C4-2B (cell line): ENCODE measurements at regions not wholly inside any gene's neighbourhood (a gene's known extent, or its start where the extent isn't known, plus 50 kb on each side); places are given as distances from the start of the nearest gene placed in this dataset.

Experiments used
- H3K27ac ChIP-seq: fragments of 450-650 bp; 2 replicates; pipeline ENCODE4 v1.5.1; 2017
- CTCF ChIP-seq: fragments of 450-650 bp; conservative IDR thresholded peaks from 2 replicates; pipeline ENCODE4 v1.5.1; 2017; ENCODE audit warnings: mild to moderate bottlenecking
- ZFX ChIP-seq: fragments of 450-650 bp; IDR thresholded peaks from 2 replicates; pipeline ENCODE4 v1.6.1; 2017

- H3K27ac ChIP-seq = no peak overlapping the region
- no peak for TF ChIP-seq CTCF
- TF ChIP-seq ZFX = no peak
Measured at GRCh38 chr1:101338714-101339430, 102.1 kb downstream of the S1PR1 start.

DNA sequence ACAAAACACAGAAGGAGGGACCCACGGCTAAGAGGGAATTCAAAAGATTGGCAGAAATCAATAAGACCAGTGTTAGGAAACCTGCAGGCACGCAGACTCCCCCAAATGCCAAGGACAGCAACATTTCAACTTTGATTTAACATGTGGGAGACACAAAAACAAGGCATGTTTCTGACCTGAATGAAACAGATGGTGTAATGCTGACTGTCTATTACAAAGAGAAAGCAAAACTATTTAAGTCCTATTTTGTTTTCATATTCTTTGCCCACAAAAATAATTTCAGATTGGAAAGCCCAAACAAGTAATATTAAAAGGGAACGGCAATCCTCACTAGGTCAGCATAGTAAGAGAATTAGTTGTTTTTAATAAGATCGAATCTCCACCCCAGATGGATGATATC, 107.9 kb downstream of the S1PR1 start:
- H3K27ac ChIP-seq = no peak overlapping the region
- TF ChIP-seq CTCF (no peak), ZFX (no peak)

- TF ChIP-seq CTCF = no peak
- TF ChIP-seq ZFX = no peak
Measured at GRCh38 chr1:101346419-101346818, 109.6 kb downstream of the S1PR1 start.

GRCh38 chr1:101356013-101356412, 119.2 kb downstream of the S1PR1 start:
- TF ChIP-seq ZFX (no peak), CTCF (no peak)

More at GRCh38 chr1:101346419-101346818, 109.6 kb downstream of the S1PR1 start:
- no peak overlapping the region for H3K27ac ChIP-seq

DNA sequence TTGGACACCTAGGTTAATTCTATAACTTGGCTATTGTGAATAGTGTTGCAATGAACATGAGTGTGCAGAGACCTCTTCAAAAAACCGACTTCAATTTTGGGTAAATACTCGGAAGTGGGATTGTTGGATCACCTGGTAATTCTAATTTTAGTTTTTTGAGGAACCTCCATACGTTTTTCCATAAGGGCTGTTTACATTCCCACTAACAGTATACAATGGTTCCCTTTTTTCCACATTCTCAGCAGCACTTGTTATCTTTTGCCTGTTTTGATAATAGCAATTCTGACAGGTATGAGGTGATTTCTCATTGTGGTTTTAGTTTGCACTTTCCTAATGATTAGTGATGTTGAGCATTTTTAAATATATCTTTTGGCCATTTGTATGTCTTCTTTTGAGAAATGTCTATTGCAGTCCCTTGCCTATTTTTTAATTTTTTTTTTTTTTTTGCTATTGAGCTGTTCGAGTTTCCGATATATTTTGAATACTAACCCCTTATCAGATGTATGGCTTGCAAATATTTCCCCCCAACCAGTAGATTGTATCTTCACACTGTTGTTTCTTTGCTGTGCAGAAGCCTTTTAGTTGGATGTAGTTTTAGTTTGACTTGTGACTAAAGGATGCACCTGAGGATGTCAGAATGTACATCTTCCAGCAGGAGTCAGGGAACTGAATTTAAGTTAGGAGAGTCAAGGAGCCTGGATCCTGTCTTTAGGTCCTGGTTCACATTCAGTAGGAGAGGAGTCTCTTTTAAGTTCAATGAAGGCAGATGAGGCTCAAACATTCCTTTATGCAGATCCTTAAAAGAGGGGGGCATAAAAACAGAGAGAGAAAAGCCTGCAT, 120.0 kb downstream of the S1PR1 start:
- no peak overlapping the region for H3K27ac ChIP-seq

More at GRCh38 chr1:101356013-101356412, 119.2 kb downstream of the S1PR1 start:
- no peak overlapping the region for H3K27ac ChIP-seq

GRCh38 chr1:101357444-101357986, 120.7 kb downstream of the S1PR1 start:
- no peak overlapping the region for H3K27ac ChIP-seq
- peak; percentile 91 for TF ChIP-seq CTCF
- no peak for TF ChIP-seq ZFX

More for the DNA sequence above, 120.0 kb downstream of the S1PR1 start:
- no peak for TF ChIP-seq ZFX
- no peak for TF ChIP-seq CTCF

GRCh38 chr1:101360506-101360905, 123.7 kb downstream of the S1PR1 start:
- TF ChIP-seq CTCF (no peak), ZFX (no peak)

More at GRCh38 chr1:101360506-101360905, 123.7 kb downstream of the S1PR1 start:
- no peak overlapping the region for H3K27ac ChIP-seq
